ENCODE measurements at regions not wholly inside any gene's neighbourhood (a gene's known extent, or its start where the extent isn't known, plus 50 kb on each side); places are given as distances from the start of the nearest gene placed in this dataset.
A peak's percentile ranks its signal among the peaks of the same experiment; 100 is the strongest.

DNA sequence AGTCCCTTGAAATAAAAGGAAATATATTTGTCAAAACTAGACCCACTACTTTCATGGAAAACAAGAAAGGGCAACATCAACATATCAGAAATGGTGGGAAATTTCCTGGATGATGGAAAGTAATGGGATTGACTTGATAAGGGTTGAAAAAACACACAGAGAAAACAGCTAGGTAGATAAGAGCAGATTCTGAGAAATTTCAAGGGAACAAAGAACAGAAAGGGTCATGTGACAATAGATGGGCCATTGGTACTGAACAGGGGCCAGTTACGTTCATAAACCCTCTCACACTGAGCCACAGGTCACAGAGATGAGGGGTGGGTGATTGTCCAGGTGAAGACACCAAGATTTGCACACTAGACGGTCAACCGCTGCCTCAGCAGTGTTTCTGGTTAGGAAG, 98.7 kb downstream of the QPCT start:
- no peaks in the 10 kb centered on the region for H3K27me3 Mint-ChIP-seq
- ATAC-seq (no peak), DNase-seq (no peak)
- no peak overlapping the region for H3K27ac Mint-ChIP-seq
- ChIA-PET CTCF (interaction anchor here (0.9 kb wide), 1 partner anchor 434 kb away, joined by 3 read pairs; no protein-coding TSS in a partner anchor), POLR2A (no interaction called here)
- H3K36me3 Mint-ChIP-seq (ENCODE audit: low read depth): no peaks in the 10 kb centered on the region
- H3K4me1 Mint-ChIP-seq (ENCODE audit: low read depth): no peaks in the 10 kb centered on the region
- TF ChIP-seq, protein P1, sequence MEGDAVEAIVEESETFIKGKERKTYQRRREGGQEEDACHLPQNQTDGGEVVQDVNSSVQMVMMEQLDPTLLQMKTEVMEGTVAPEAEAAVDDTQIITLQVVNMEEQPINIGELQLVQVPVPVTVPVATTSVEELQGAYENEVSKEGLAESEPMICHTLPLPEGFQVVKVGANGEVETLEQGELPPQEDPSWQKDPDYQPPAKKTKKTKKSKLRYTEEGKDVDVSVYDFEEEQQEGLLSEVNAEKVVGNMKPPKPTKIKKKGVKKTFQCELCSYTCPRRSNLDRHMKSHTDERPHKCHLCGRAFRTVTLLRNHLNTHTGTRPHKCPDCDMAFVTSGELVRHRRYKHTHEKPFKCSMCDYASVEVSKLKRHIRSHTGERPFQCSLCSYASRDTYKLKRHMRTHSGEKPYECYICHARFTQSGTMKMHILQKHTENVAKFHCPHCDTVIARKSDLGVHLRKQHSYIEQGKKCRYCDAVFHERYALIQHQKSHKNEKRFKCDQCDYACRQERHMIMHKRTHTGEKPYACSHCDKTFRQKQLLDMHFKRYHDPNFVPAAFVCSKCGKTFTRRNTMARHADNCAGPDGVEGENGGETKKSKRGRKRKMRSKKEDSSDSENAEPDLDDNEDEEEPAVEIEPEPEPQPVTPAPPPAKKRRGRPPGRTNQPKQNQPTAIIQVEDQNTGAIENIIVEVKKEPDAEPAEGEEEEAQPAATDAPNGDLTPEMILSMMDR (IDR thresholded peaks at IDR 0.05): no peak
- H3K4me3 Mint-ChIP-seq: no peak overlapping the region
- intact Hi-C loops (cut with micrococcal nuclease): no loop called here
- H3K9me3 Mint-ChIP-seq: peaks cover 7% of the 10 kb centered on the region

DNA sequence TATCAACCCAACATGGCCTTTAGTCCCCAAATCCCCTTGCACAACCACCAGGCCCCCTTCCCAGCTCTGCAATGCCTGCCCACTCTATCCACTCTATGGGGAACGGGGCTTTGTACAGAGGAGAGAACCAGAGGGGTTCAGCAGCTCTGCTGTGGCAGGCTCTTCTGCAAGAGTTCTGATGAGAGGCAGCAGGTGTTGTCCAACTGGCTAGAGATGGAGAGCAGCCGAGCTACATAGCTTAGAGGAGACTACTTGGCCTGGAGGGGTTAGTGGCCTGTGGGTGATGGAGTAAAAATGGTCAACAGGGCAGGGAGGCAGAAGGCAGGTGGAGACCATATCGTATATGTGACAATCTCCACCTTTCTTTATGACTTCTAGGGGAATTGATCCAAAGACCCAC, 103.0 kb downstream of the QPCT start:
- TF ChIP-seq, protein P1 (IDR thresholded peaks at IDR 0.05): no peak
- CTCF ChIA-PET: interaction anchor here (0.8 kb wide), 1 partner anchor 430 kb away, joined by 5 read pairs; no protein-coding TSS in a partner anchor
- no peaks in the 10 kb centered on the region for H3K36me3 Mint-ChIP-seq (ENCODE audit: low read depth)
- H3K4me3 Mint-ChIP-seq: no peak overlapping the region
- H3K27ac Mint-ChIP-seq: no peak overlapping the region
- POLR2A ChIA-PET: no interaction called here
- intact Hi-C loops (cut with micrococcal nuclease): no loop called here
- H3K27me3 Mint-ChIP-seq: no peaks in the 10 kb centered on the region
- DNase-seq (no peak), ATAC-seq (no peak)
- H3K4me1 Mint-ChIP-seq (ENCODE audit: low read depth): peaks cover 3% of the 10 kb centered on the region
- H3K9me3 Mint-ChIP-seq: peaks cover 4% of the 10 kb centered on the region

DNA sequence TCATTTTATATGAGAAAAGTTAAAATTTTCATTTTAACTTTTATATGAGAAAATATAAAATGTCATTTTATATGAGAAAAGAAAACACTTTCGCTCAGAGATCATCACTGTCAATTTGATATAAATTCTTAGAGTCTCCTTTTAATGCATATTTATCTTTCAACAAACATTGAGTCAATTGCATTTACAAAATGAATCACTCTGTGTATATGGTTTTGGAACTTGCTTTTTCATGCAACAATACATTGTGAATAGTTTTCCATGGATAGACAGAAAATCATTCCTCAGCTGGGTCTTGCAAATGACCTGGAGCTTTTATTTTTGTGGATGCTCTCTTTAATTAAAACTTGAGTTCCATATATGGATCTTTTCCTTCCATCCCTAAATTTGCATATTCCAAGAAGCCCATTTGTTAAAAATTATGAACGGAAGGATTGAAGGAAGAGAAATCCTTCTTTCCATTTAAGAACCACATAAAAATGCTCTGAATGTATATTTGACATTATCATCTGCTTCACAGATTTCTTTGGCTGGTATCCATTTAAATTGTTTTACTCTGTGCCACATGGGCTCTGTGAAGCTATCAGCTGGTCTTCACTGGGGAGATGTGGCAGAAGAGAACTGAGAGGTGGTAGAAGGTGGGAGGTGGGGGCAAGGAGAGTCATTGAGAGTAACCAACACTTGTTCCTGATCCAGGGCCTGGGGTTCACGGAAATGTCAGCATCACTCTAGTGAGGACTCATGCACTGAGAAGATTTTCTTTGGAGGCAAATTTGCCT, 104.1 kb downstream of the QPCT start:
- TF ChIP-seq, protein P1 (IDR thresholded peaks at IDR 0.05): no peak
- no peak overlapping the region for H3K27ac Mint-ChIP-seq
- ChIA-PET CTCF (interaction anchor here (0.8 kb wide), 1 partner anchor 429 kb away, joined by 5 read pairs; no protein-coding TSS in a partner anchor), POLR2A (no interaction called here)
- peaks cover 11% of the 10 kb centered on the region for H3K4me1 Mint-ChIP-seq (ENCODE audit: low read depth)
- no peak overlapping the region for H3K4me3 Mint-ChIP-seq
- no peak for ATAC-seq
- no peaks in the 10 kb centered on the region for H3K27me3 Mint-ChIP-seq
- H3K36me3 Mint-ChIP-seq (ENCODE audit: low read depth): peaks cover 2% of the 10 kb centered on the region
- intact Hi-C loops (cut with micrococcal nuclease): no loop called here
- peaks cover 6% of the 10 kb centered on the region for H3K9me3 Mint-ChIP-seq
- DNase-seq: no peak

DNA sequence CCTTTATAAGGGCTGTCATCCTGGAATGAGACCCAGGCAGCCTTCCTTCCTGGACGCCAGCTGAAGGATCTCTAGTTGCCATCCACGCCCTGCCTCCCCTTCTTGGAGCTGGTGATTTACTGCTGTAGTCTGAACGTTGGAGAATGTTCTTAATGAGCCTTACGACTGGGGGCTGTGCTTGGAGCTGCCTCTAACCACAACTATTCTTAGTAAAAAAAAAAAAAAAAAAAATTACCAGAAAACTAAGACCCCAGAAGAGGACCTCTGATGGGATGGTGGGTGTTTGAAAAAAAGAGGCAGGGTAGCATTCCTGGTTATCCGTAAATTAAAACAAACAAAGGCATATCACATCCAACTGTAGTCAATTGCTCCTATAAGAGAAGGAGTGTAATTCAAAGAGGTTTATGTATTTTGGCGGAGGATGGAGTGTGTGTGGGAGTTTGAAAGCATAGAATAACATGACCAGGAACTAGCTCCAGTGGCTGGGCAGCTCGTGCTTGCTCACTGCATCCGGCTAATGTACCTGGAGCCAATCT, 105.4 kb downstream of the QPCT start:
- CTCF ChIA-PET: interaction anchor here (0.6 to 0.7 kb wide), 2 partner anchors 39 to 54 kb away, joined by 3 read pairs; no protein-coding TSS in a partner anchor
- TF ChIP-seq, protein P1 (IDR thresholded peaks at IDR 0.05): no peak
- no peak overlapping the region for H3K4me3 Mint-ChIP-seq
- no peak for DNase-seq
- POLR2A ChIA-PET: no interaction called here
- no peak for ATAC-seq
- H3K27me3 Mint-ChIP-seq: no peaks in the 10 kb centered on the region
- peaks cover 6% of the 10 kb centered on the region for H3K9me3 Mint-ChIP-seq
- peaks cover 12% of the 10 kb centered on the region for H3K4me1 Mint-ChIP-seq (ENCODE audit: low read depth)
- H3K36me3 Mint-ChIP-seq (ENCODE audit: low read depth): peaks cover 2% of the 10 kb centered on the region
- no peak overlapping the region for H3K27ac Mint-ChIP-seq
- intact Hi-C loops (cut with micrococcal nuclease): no loop called here

DNA sequence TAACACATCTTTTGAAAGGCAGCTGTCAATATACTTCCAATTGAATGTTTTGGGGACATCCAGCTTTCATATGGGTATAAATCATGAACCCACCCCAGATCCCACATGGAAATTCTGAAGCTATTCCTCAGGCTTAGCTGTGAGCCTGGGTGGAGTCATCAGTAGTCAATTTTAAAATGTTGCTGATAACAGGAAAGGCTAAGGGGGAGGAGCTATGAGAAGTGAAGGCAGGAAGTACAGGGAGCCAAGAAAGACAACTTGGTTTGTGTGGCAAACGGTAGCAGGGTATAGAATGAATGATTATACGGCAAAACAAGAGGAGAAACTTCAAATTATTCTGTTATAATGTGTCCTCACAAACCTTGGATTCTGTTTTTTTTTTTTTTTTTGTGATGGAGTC, 108.6 kb downstream of the QPCT start:
- Mint-ChIP-seq H3K36me3 (ENCODE audit: low read depth) (peaks cover 2% of the 10 kb centered on the region), H3K27ac (peak overlapping the region; percentile 78), H3K27me3 (no peaks in the 10 kb centered on the region), H3K4me3 (no peak overlapping the region), H3K9me3 (peaks cover 7% of the 10 kb centered on the region), H3K4me1 (ENCODE audit: low read depth) (peaks cover 40% of the 10 kb centered on the region)
- DNase-seq (no peak), ATAC-seq (peak; percentile 65)
- TF ChIP-seq, protein P1 (IDR thresholded peaks at IDR 0.05): no peak
- ChIA-PET CTCF (interaction anchor here (1.0 kb wide), 2 partner anchors 57 to 379 kb away, joined by 3 read pairs; no protein-coding TSS in a partner anchor), POLR2A (interaction anchor here (0.6 to 1.6 kb wide), 3 partner anchors 17 to 223 kb away, joined by 3 to 4 read pairs (median 3); no protein-coding TSS in a partner anchor)
- intact Hi-C loops (cut with micrococcal nuclease): no loop called here
